Non-pigmented ciliary epithelial cell (primary cell): ENCODE measurements at regions not wholly inside any gene's neighbourhood (a gene's known extent, or its start where the extent isn't known, plus 50 kb on each side); places are given as distances from the start of the nearest gene placed in this dataset.
"Not testable (repeated sequence)": the region's sequence is repeated elsewhere in the genome, so short reads cannot be mapped to it uniquely, and the experiment has no call there.

Experiments used
- DNase-seq: peaks from one replicate; pipeline ENCODE4 v3.0.0-alpha.2; 2010; ENCODE audit warnings: low read depth

GRCh38 chrX:8025705-8026104 is 98.5 kb upstream of the PNPLA4 start:
- no peak for DNase-seq

GRCh38 chrX:8018934-8019333 is 91.7 kb upstream of the PNPLA4 start:
- DNase-seq: no peak

DNA sequence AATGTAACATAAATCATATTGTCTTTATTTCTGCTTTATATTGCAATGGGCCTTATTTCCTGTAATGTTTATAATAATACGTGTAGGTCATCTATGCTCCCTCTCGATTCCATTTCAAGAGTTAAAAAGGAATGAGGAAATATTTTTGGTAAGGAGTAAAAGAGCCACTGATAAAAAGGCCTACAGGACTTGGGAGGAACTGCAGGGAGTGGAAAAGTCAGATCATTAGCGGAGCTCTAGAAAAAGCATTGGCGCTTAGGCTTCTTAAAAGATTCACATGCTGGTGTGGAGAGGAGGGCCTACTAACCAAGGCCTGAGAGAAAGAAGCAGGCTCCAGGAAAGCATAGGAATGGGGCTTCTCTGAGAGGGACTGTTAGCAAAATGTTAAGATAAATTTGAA is 82.9 kb upstream of the PNPLA4 start:
- DNase-seq: no peak

DNA sequence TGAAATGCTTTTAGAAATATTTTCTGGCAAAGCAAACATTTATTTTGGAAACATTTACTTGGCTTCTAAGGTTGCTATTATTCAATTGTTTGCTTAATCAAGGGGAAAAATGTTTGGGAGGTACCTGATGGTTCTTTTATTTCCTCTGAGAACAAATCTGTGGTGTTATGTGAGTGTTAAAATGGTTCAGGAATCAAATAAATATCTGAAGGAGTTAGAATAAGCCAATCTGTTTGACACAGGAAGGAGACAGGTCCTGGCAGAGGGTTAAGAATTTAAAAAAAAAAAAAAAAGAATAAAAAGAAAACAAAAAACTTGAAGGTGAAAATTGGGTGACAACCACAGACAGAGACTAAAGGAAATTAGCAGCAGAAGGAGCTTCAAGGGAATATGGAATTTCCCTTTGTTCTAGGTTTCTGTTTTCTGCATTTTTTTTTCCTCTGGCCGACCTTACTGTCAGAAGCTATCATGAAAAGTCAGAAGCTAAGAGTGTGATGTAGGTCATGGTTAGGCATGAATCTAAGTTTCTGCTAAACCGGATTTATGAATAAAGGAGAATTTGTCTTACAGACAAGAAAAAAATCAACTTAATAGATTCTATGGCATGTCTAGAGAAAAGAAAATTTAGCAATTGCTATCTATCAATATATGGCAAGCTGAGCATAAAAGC is 78.6 kb upstream of the PNPLA4 start:
- no peak for DNase-seq

DNA sequence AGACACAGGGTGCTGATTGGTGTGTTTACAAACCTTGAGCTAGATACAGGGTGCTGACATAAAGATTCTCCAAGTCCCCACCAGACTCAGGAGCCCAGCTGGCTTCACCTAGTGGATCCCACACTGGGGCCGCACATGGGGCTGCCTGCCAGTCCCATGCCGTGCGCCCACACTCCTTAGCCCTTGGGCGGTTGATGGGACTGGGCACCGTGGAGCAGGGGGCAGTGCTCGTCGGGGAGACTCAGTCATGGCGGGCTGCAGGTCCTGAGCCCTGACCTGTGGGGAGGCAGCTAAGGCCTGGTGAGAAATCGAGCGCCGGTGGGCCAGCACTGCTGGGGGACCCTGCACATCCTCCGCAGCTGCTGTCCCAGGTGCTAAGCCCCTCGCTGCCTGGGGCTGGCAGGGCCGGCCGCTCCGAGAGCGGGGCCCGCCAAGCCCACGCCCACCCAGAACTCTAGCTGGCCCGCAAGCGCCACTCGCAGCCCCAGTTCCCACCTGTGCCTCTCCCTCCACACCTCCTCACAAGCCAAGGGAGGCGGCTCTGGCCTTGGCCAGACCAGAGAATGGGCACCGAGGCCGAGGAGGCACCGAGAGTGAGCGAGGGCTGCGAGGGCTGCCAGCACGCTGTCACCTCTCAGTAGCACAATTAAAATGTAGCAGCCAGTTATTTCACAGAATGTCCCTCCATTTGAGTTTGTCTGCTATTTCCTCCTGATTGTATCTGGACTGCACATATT is 76.1 kb upstream of the PNPLA4 start:
- no peak for DNase-seq

DNA sequence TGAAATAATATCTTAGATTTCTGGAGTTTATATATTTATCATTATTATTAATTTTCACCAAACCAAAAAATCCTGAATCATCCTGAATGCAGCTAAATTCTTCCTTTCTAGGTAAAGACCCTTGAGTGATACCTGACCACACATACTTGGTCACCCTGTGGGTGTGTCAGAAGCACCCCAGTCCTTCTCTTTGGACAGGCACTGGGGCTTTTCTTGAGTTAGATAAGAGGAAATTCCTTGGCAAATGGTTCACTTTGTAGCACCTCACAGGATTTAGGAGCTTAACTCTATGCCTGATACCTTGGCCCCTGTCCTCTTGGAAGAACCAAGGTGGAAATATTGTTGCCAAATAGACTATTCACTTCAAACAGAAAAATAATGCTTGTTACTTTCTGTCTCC is 69.6 kb upstream of the PNPLA4 start:
- DNase-seq: no peak

GRCh38 chrX:7996414-7996813 is 69.2 kb upstream of the PNPLA4 start:
- DNase-seq: no peak

- no peak for DNase-seq
These were observed 66.7 kb upstream of the PNPLA4 start for GRCh38 chrX:7993873-7994272.

DNA sequence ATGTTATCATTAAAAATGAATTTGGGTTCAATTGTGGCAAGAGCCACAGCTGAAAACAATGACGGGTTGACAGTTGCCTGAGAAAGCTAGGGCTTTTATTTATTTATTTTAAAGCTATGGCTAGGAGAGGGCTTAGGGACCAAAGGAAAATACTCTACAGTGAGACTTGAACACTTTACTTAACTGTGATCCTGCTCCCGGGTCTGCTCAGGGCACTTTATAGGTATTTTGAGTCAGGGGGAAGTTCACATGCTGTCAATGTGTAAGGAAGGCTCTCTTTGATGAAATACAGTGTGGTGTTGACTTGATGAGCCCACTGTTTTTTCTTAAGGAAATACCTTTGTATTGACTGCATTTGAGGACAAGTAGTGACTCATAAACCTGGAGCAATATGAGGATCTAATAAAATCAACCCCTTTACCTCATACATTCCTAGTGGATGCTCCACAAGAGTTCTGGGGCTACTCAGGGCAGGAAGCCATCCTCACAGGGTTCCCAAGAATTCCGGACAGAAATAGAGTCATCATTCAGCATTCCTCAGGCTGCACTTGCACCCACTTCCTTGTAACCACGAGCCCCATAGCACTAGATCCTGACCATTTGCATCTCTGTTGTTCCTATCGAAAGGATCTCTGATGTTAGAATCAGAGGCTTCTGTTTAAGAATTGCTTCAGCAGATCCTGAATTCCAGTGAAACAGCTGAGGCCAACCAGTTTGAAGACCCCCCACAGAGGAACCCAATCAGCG is 61.0 kb upstream of the PNPLA4 start:
- DNase-seq: not testable (repeated sequence)

DNA sequence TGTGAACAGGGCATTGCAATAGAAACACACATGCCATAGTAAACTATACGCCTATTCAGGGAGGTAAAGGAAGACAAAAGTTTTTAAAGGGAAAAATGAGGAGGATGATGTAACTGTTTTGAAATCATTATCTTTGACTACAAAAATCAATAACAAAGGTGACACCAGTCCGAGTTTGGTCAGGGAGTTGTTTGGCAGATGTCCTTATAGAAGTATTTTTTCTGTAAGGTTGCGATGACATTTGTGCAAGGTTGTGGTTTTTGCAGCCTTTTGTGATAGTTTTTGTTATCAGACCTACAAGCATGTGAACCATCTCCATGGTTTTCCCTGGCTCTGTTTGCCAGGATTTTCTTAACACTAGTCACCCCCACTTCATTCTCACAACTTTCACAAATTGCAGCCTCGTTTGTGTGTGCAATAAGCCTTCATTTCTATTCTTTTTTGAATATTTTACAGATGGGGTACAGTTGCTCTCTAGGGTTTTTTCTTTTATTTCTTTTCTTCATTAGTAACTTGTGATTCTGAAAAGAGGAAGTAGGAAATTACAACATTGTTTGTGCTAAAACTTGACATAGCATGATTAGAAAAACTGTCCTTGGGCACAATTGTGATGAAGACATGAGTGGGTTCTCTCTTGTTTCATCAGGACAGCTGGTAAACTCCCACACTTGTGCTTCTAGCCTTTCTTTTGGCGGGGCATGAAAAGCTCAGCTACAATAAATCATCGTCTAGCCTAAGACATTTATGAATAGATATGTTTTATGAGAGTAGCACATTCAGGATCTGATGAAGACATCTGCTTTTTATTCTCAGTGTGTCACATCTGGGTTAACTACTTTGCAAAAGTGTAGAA is 60.2 kb upstream of the PNPLA4 start:
- no peak for DNase-seq

DNA sequence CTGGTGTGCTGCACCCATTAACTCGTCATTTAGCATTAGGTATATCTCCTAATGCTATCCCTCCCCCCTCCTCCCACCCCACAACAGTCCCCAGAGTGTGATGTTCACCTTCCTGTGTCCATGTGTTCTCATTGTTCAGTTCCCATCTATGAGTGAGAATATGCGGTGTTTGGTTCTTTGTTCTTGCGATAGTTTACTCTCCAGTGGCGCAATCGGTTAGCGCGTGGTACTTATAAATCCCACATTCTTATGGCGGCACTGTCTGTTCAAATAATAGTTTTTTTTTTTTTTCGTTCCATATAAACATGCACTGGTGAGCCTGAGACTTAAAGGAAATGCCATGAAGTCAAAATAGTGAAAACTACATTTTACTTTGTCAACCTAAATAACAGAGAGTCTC is 59.5 kb upstream of the PNPLA4 start:
- not testable (repeated sequence) for DNase-seq

DNA sequence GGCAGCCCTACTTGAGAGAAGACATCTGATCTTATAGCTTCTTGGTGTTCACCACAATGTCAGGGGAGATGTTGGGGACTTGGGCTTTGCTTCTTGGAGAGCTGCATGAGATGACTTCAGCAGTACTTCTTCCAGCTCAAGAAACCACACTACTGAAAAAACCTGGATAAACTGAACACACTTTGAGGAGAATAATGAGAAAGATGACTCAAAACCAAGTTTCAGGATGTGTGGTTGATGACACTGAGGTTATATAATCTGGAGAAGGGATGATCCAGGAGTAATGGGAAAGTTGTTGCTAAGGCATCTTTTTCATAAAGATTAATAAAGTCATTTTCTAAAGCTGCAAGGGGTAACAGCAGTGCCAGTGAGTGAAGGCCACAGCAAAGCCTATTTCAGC is 58.4 kb upstream of the PNPLA4 start:
- no peak for DNase-seq

DNA sequence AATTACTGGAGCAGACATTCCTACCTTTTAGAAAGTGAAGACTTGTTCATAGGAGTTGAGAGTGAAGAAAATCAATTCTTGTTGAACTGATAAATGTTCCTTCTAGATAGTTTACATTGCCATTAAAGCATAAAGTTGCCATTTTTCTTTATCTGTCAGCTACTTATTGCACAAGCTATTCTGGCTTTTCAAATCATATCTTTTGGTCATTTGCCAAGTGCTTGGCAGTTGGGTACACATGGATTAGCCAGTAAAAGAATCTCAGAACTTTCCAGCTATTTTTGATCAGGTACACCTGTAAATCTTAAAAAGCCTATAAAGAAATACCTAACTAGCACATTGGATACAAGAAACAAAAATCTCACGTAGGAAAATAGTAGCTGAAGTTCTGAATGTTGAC is 56.4 kb upstream of the PNPLA4 start:
- DNase-seq: no peak
